IMR-90 (cell line): ENCODE measurements at regions not wholly inside any gene's neighbourhood (a gene's known extent, or its start where the extent isn't known, plus 50 kb on each side); places are given as distances from the start of the nearest gene placed in this dataset.

Experiments used
- ATAC-seq: fragments of 200-7000 bp; cut with Tn5 transposase; 2 replicates; pipeline ENCODE4 v1.9.1; 2020; ENCODE audit warnings: low read depth, mild to moderate bottlenecking, moderate library complexity
- BruUV-seq: library from RNA; stranded (reverse); fragments of 400-500 nt; replicated peaks from 2 replicates; lab custom pipeline; 2021; lab: Mats Ljungman, UMichigan
- CTCF ChIA-PET: fragments of 300-600 bp; formaldehyde crosslinking; extraction: SDS; loops from one replicate; lab custom pipeline; 2021; ENCODE audit warnings: antibody characterized with exemption; lab: Yijun Ruan, JAX
- POLR2A ChIA-PET: fragments of 300-600 bp; sonication (Branson Sonifier 250); formaldehyde crosslinking; loops from one replicate; lab custom pipeline; 2022; ENCODE audit warnings: antibody characterized with exemption; ENCODE audit not compliant: unreplicated experiment; lab: Charles Lee
- DNase-seq: peaks from one replicate; pipeline ENCODE4 v3.0.0; 2013
- H2AFZ ChIP-seq: replicated peaks from 2 replicates; pipeline ENCODE3; 2013; ENCODE audit warnings: low read length, mild to moderate bottlenecking; ENCODE audit not compliant: poor library complexity
- H2AK5ac ChIP-seq: 2 replicates; pipeline ENCODE4 v1.6.1; 2013; ENCODE audit warnings: low read depth, low read length, inconsistent platforms
- H2AK9ac ChIP-seq: replicated peaks from 2 replicates; pipeline ENCODE3; 2013; ENCODE audit warnings: mild to moderate bottlenecking, low read depth, low read length, moderate library complexity; ENCODE audit not compliant: poor library complexity
- H2BK120ac ChIP-seq: 2 replicates; pipeline ENCODE4 v1.6.1; 2013; ENCODE audit warnings: low read depth, low read length, inconsistent platforms
- H2BK15ac ChIP-seq: 3 replicates; pipeline ENCODE4 v1.6.1; 2013; ENCODE audit warnings: low read depth, low read length, inconsistent platforms
- H2BK20ac ChIP-seq: 2 replicates; pipeline ENCODE4 v1.6.1; 2013; ENCODE audit warnings: low read depth, mild to moderate bottlenecking, inconsistent platforms, low read length, moderate library complexity
- H2BK5ac ChIP-seq: 2 replicates; pipeline ENCODE4 v1.6.1; 2013; ENCODE audit warnings: mild to moderate bottlenecking, low read depth, low read length, inconsistent platforms; ENCODE audit not compliant: poor library complexity, severe bottlenecking
- H3K14ac ChIP-seq: replicated peaks from 2 replicates; pipeline ENCODE4 v1.6.1; 2013; ENCODE audit warnings: low read depth, low read length, inconsistent platforms
- H3K18ac ChIP-seq: 2 replicates; pipeline ENCODE4 v1.6.1; 2013; ENCODE audit warnings: low read depth, low read length, control low read depth
- H3K23ac ChIP-seq: 2 replicates; pipeline ENCODE4 v1.6.1; 2013; ENCODE audit warnings: low read depth, low read length, inconsistent platforms
- H3K27ac ChIP-seq: 2 replicates; pipeline ENCODE4 v1.5.1; 2013; ENCODE audit warnings: mild to moderate bottlenecking, control low read depth, low read length; ENCODE audit not compliant: insufficient read depth
- H3K27me3 ChIP-seq: 2 replicates; pipeline ENCODE4 v1.6.1; 2013; ENCODE audit warnings: low read length; ENCODE audit not compliant: control insufficient read depth, insufficient read depth
- H3K36me3 ChIP-seq: 2 replicates; pipeline ENCODE4 v1.6.1; 2013; ENCODE audit warnings: low read length, mixed read lengths; ENCODE audit not compliant: control insufficient read depth, insufficient read depth
- H3K4ac ChIP-seq: 2 replicates; pipeline ENCODE4 v1.6.1; 2013; ENCODE audit warnings: low read depth, low read length, inconsistent platforms
- H3K4me1 ChIP-seq: 2 replicates; pipeline ENCODE4 v1.6.1; 2013; ENCODE audit warnings: low read length, mixed read lengths; ENCODE audit not compliant: control insufficient read depth, insufficient read depth
- H3K4me2 ChIP-seq: 2 replicates; pipeline ENCODE4 v1.6.1; 2013; ENCODE audit warnings: low read depth, mild to moderate bottlenecking, control low read depth, low read length, moderate library complexity
- H3K4me3 ChIP-seq: 2 replicates; pipeline ENCODE4 v1.5.1; 2013; ENCODE audit warnings: low read depth, mild to moderate bottlenecking, control low read depth, low read length, moderate library complexity; ENCODE audit not compliant: insufficient read depth
- H3K56ac ChIP-seq: 2 replicates; pipeline ENCODE4 v1.6.1; 2013; ENCODE audit warnings: low read length, inconsistent platforms; ENCODE audit not compliant: insufficient read depth; ENCODE audit errors: extremely low read depth
- H3K79me1 ChIP-seq, 2 experiments: 2 replicates each; pipeline ENCODE4 v1.6.1; 2013; ENCODE audit warnings: low read length in 2 of 2, inconsistent platforms in 1 of 2, low read depth in 1 of 2
- H3K9ac ChIP-seq: 2 replicates; pipeline ENCODE4 v1.6.1; 2013; ENCODE audit warnings: low read depth, low read length, control low read depth
- H3K9me1 ChIP-seq: 2 replicates; pipeline ENCODE4 v1.6.1; 2013; ENCODE audit warnings: low read length, inconsistent platforms; ENCODE audit not compliant: insufficient read depth
- H3K9me3 ChIP-seq: 2 replicates; pipeline ENCODE4 v1.6.1; 2013; ENCODE audit warnings: low read length; ENCODE audit not compliant: control insufficient read depth, insufficient read depth
- H4K20me1 ChIP-seq: 2 replicates; pipeline ENCODE4 v1.6.1; 2013; ENCODE audit warnings: low read length, inconsistent platforms; ENCODE audit not compliant: insufficient read depth
- H4K5ac ChIP-seq: 2 replicates; pipeline ENCODE4 v1.6.1; 2013; ENCODE audit warnings: mild to moderate bottlenecking, low read depth, low read length, control low read depth
- H4K8ac ChIP-seq, 2 experiments: 2 replicates each; pipeline ENCODE4 v1.6.1; 2013; ENCODE audit warnings: low read depth in 2 of 2, low read length in 2 of 2, control low read depth in 1 of 2, inconsistent platforms in 1 of 2
- H4K91ac ChIP-seq: 2 replicates; pipeline ENCODE4 v1.6.1; 2013; ENCODE audit warnings: low read depth, low read length, inconsistent platforms; ENCODE audit not compliant: insufficient read depth
- BHLHE40 ChIP-seq: fragments of 150-350 bp; IDR thresholded peaks from 2 replicates; pipeline ENCODE4 v1.6.1; 2016; ENCODE audit warnings: mild to moderate bottlenecking, low read depth, low read length
- CEBPB ChIP-seq: IDR thresholded peaks from 2 replicates; pipeline ENCODE4 v1.6.1; 2012; ENCODE audit warnings: low read depth, low read length, improper control_type of control experiment
- CHD1 ChIP-seq: IDR thresholded peaks from 2 replicates; pipeline ENCODE4 v1.6.1; 2012; ENCODE audit warnings: low read depth, low read length, improper control_type of control experiment
- CTCF ChIP-seq: conservative IDR thresholded peaks from 2 replicates; pipeline ENCODE4 v1.5.1; 2012; ENCODE audit warnings: mild to moderate bottlenecking, low read depth, low read length, improper control_type of control experiment
- FOS ChIP-seq: fragments of 150-350 bp; IDR thresholded peaks from 2 replicates; pipeline ENCODE4 v1.6.1; 2016; ENCODE audit warnings: low read depth, low read length
- MAFK ChIP-seq: IDR thresholded peaks from 2 replicates; pipeline ENCODE4 v1.6.1; 2012; ENCODE audit warnings: low read depth, low read length, improper control_type of control experiment
- MAZ ChIP-seq: IDR thresholded peaks from 2 replicates; pipeline ENCODE4 v1.6.1; 2012; ENCODE audit warnings: low read depth, mild to moderate bottlenecking, low read length, improper control_type of control experiment, moderate library complexity, borderline replicate concordance
- MXI1 ChIP-seq: IDR thresholded peaks from 2 replicates; pipeline ENCODE4 v1.6.1; 2012; ENCODE audit warnings: low read depth, mild to moderate bottlenecking, low read length, moderate library complexity, borderline replicate concordance
- NFE2L2 ChIP-seq: fragments of 150-350 bp; IDR thresholded peaks from 2 replicates; pipeline ENCODE4 v1.6.1; 2016; ENCODE audit warnings: low read depth, mild to moderate bottlenecking, low read length
- POLR2A ChIP-seq: IDR thresholded peaks from 2 replicates; pipeline ENCODE4 v1.6.1; 2012; ENCODE audit warnings: mild to moderate bottlenecking, low read depth, low read length
- RCOR1 ChIP-seq: IDR thresholded peaks from 2 replicates; pipeline ENCODE4 v1.6.1; 2012; ENCODE audit warnings: mild to moderate bottlenecking, low read length, improper control_type of control experiment; ENCODE audit not compliant: insufficient replicate concordance
- RFX5 ChIP-seq: IDR thresholded peaks from 2 replicates; pipeline ENCODE4 v1.8.0; 2012; ENCODE audit warnings: low read depth, mild to moderate bottlenecking, low read length, moderate library complexity
- SMC3 ChIP-seq: fragments of 150-350 bp; IDR thresholded peaks from 2 replicates; pipeline ENCODE4 v1.6.1; 2016; ENCODE audit warnings: low read depth, mild to moderate bottlenecking, antibody characterized with exemption, low read length, moderate library complexity
- WGBS, 2 experiments: methylation state at CpG; one replicate each; pipeline versions ENCODE4 v1.1.5 to v1.1.7; 2013; ENCODE audit warnings: missing lambda C conversion rate in 2 of 2; ENCODE audit not compliant: insufficient read length in 1 of 2; ENCODE audit errors: extremely low coverage in 2 of 2; 5-methylcytosine and 5-hydroxymethylcytosine counted together
- dilution Hi-C: fragments of 300-500 bp; cut with HindIII; formaldehyde crosslinking; loops from one replicate; pipeline ENCODE4 v1.14.3; 2018; ENCODE audit warnings: low sequenced_read_pairs; ENCODE audit not compliant: unreplicated experiment
- in situ Hi-C: fragments of 300-500 bp; cut with MboI; formaldehyde crosslinking; loops from 3 replicates; pipeline ENCODE4 v1.14.3; 2019; ENCODE audit warnings: low sequenced_read_pairs, inconsistent platforms, mixed read lengths
- intact Hi-C: fragments of 100-400 bp; cut with micrococcal nuclease; formaldehyde crosslinking; loops from 2 replicates; pipeline ENCODE4 v1.10.0; 2022
- TF ChIP-seq, protein P1 (sequence below): fragments of 150-350 bp; IDR thresholded peaks from 2 replicates; pipeline ENCODE4 v1.6.1; 2016; ENCODE audit warnings: low read depth, mild to moderate bottlenecking, low read length, moderate library complexity, borderline replicate concordance

GRCh38 chr18:42275949-42276730 is 321.1 kb downstream of the PIK3C3 start:
- Histone ChIP-seq H2AK5ac (no peak overlapping the region), H2AK9ac (no peak overlapping the region), H4K5ac (no peak overlapping the region), H3K9me3 (no peaks in the 10 kb centered on the region), H3K18ac (no peak overlapping the region), H4K8ac (no peak overlapping the region), H3K4me2 (no peak overlapping the region), H3K4me3 (no peak overlapping the region), H3K9ac (no peak overlapping the region), H2BK120ac (no peak overlapping the region), H3K9me1 (no peaks in the 10 kb centered on the region), H3K4ac (no peak overlapping the region), H3K79me1 (no peaks in the 10 kb centered on the region), H2BK5ac (no peak overlapping the region), H3K27me3 (no peaks in the 10 kb centered on the region), H3K14ac (no peak overlapping the region), H3K23ac (no peak overlapping the region), H3K4me1 (no peaks in the 10 kb centered on the region), H3K56ac (no peak overlapping the region), H4K91ac (no peak overlapping the region), H4K20me1 (no peaks in the 10 kb centered on the region), H3K36me3 (no peaks in the 10 kb centered on the region), H2BK15ac (no peak overlapping the region), H3K27ac (no peak overlapping the region), H2BK20ac (no peak overlapping the region), H2AFZ (no peak overlapping the region)
- in situ Hi-C loops (no loop called here), intact Hi-C loops (no loop called here), dilution Hi-C loops (no loop called here)
- ChIA-PET POLR2A (no interaction called here), CTCF (interaction anchor here (1.9 kb wide), 1 partner anchor 162 kb away, joined by 8 read pairs; no protein-coding TSS in a partner anchor)
- ATAC-seq (no peak), DNase-seq (no peak)
- TF ChIP-seq FOS (no peak), POLR2A (no peak), BHLHE40 (no peak), RCOR1 (no peak), MAFK (no peak), MXI1 (no peak), CTCF (no peak), CEBPB (no peak), CHD1 (no peak), RFX5 (no peak), MAZ (no peak), NFE2L2 (no peak), SMC3 (no peak)
- TF ChIP-seq, protein P1, sequence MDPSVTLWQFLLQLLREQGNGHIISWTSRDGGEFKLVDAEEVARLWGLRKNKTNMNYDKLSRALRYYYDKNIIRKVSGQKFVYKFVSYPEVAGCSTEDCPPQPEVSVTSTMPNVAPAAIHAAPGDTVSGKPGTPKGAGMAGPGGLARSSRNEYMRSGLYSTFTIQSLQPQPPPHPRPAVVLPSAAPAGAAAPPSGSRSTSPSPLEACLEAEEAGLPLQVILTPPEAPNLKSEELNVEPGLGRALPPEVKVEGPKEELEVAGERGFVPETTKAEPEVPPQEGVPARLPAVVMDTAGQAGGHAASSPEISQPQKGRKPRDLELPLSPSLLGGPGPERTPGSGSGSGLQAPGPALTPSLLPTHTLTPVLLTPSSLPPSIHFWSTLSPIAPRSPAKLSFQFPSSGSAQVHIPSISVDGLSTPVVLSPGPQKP = no peak
- 45% methylated on average over 4 of the region's 8 CpGs; no CpG with 5 or more reads in 1 of the 2 experiments for WGBS, 2 experiments
- BruUV-seq = no TSS peak
